ENCODE measurements at regions not wholly inside any gene's neighbourhood (a gene's known extent, or its start where the extent isn't known, plus 50 kb on each side); places are given as distances from the start of the nearest gene placed in this dataset.

DNA sequence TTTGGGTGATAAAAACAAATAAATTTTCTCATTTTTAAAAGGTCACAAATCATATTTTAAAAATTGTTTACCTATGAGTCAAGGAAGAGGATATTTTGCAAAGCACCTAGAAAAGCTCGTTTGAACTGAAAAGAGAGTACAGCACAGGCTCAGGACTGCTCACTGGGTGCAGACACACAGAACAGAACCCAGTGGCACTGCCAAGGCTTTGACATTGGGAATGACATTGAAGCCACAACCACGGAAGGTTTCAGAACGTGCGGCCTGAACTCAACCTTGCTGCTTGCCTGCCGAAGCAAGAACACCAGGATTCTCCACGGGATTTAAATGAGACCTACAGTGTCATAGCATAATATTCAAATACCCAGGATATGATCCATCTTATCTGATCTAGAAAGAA, 597.1 kb upstream of the B3GAT1 start:
- no peak for TF ChIP-seq NR1H2 (CRISPR knock-in tag; IDR thresholded peaks at IDR 0.05)
- no peak for TF ChIP-seq CTCF (IDR thresholded peaks at IDR 0.05)
- TF ChIP-seq SP1 (CRISPR knock-in tag; conservative IDR thresholded peaks at IDR 0.05): no peak
- TF ChIP-seq, protein P1, sequence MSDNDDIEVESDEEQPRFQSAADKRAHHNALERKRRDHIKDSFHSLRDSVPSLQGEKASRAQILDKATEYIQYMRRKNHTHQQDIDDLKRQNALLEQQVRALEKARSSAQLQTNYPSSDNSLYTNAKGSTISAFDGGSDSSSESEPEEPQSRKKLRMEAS (CRISPR knock-in tag; IDR thresholded peaks at IDR 0.05): no peak
- no peak for TF ChIP-seq ELF4 (CRISPR knock-in tag; IDR thresholded peaks at IDR 0.05; ENCODE audit: low read depth)
- TF ChIP-seq, protein P2, sequence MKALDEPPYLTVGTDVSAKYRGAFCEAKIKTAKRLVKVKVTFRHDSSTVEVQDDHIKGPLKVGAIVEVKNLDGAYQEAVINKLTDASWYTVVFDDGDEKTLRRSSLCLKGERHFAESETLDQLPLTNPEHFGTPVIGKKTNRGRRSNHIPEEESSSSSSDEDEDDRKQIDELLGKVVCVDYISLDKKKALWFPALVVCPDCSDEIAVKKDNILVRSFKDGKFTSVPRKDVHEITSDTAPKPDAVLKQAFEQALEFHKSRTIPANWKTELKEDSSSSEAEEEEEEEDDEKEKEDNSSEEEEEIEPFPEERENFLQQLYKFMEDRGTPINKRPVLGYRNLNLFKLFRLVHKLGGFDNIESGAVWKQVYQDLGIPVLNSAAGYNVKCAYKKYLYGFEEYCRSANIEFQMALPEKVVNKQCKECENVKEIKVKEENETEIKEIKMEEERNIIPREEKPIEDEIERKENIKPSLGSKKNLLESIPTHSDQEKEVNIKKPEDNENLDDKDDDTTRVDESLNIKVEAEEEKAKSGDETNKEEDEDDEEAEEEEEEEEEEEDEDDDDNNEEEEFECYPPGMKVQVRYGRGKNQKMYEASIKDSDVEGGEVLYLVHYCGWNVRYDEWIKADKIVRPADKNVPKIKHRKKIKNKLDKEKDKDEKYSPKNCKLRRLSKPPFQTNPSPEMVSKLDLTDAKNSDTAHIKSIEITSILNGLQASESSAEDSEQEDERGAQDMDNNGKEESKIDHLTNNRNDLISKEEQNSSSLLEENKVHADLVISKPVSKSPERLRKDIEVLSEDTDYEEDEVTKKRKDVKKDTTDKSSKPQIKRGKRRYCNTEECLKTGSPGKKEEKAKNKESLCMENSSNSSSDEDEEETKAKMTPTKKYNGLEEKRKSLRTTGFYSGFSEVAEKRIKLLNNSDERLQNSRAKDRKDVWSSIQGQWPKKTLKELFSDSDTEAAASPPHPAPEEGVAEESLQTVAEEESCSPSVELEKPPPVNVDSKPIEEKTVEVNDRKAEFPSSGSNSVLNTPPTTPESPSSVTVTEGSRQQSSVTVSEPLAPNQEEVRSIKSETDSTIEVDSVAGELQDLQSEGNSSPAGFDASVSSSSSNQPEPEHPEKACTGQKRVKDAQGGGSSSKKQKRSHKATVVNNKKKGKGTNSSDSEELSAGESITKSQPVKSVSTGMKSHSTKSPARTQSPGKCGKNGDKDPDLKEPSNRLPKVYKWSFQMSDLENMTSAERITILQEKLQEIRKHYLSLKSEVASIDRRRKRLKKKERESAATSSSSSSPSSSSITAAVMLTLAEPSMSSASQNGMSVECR (CRISPR knock-in tag; IDR thresholded peaks at IDR 0.05; ENCODE audit: borderline replicate concordance): no peak
- no peak for TF ChIP-seq HMGXB4 (CRISPR knock-in tag; IDR thresholded peaks at IDR 0.05)
- no peak for TF ChIP-seq ETV6 (CRISPR knock-in tag; IDR thresholded peaks at IDR 0.05)
- no peak for TF ChIP-seq ZNF416 (CRISPR knock-in tag; IDR thresholded peaks at IDR 0.05)
- TF ChIP-seq ESRRA (CRISPR knock-in tag; IDR thresholded peaks at IDR 0.05; ENCODE audit: borderline replicate concordance): no peak
- TF ChIP-seq NR2C2 (CRISPR knock-in tag; IDR thresholded peaks at IDR 0.05): no peak

All from WTC11 (cell line).